ENCODE measurements at regions not wholly inside any gene's neighbourhood (a gene's known extent, or its start where the extent isn't known, plus 50 kb on each side); places are given as distances from the start of the nearest gene placed in this dataset.

DNA sequence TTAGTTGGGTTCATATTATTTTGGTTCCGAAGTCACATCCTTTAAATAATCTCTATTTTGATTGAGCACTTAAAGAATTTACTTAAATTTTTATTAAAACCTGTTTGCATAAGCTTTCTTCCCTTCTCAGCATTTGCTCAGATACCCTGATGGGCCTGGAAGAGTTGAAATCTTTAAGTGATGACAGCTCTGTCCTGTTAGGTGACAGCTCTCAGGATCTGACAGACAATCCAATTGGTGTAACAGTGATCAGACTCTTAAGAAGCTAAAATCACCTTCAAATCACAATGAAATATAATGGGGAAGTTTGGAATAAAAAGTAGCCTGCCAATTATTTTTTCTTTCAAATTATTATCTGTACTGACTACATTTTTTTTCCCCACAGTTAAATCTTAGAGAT is 284.4 kb downstream of the LMO7 start:
- no TSS peak for BruUV-seq (replicated peaks)

GRCh38 chr13:75919660-75920199 is 283.6 kb downstream of the LMO7 start:
- H3K36me3 ChIP-seq (ENCODE audit: control insufficient read depth, insufficient read depth, low read length), result no peaks in the 10 kb centered on the region
- TF ChIP-seq, protein P1, sequence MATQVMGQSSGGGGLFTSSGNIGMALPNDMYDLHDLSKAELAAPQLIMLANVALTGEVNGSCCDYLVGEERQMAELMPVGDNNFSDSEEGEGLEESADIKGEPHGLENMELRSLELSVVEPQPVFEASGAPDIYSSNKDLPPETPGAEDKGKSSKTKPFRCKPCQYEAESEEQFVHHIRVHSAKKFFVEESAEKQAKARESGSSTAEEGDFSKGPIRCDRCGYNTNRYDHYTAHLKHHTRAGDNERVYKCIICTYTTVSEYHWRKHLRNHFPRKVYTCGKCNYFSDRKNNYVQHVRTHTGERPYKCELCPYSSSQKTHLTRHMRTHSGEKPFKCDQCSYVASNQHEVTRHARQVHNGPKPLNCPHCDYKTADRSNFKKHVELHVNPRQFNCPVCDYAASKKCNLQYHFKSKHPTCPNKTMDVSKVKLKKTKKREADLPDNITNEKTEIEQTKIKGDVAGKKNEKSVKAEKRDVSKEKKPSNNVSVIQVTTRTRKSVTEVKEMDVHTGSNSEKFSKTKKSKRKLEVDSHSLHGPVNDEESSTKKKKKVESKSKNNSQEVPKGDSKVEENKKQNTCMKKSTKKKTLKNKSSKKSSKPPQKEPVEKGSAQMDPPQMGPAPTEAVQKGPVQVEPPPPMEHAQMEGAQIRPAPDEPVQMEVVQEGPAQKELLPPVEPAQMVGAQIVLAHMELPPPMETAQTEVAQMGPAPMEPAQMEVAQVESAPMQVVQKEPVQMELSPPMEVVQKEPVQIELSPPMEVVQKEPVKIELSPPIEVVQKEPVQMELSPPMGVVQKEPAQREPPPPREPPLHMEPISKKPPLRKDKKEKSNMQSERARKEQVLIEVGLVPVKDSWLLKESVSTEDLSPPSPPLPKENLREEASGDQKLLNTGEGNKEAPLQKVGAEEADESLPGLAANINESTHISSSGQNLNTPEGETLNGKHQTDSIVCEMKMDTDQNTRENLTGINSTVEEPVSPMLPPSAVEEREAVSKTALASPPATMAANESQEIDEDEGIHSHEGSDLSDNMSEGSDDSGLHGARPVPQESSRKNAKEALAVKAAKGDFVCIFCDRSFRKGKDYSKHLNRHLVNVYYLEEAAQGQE (IDR thresholded peaks at IDR 0.05; ENCODE audit: insufficient read depth in 1 of 2, low read depth in 2 of 2, low read length in 1 of 2), result no peak
- in situ Hi-C loops (cut with HindIII; ENCODE audit: low pct_unique_long_range_greater_than_20kb, low sequenced_read_pairs), result no loop called here
- no peak overlapping the region for H3K27ac ChIP-seq (ENCODE audit: low read length)
- no peaks in the 10 kb centered on the region for H3K27me3 ChIP-seq (ENCODE audit: control insufficient read depth, insufficient read depth, low read length)
- H3K9me3 ChIP-seq (ENCODE audit: control insufficient read depth, insufficient read depth, low read depth, low read length), result no peaks in the 10 kb centered on the region
- intact Hi-C loops (cut with micrococcal nuclease; ENCODE audit: unreplicated experiment), result no loop called here
- ChIA-PET CTCF (no interaction called here), POLR2A (no interaction called here)
- DNase-seq (ENCODE audit: low read depth, low spot score) (no peak), ATAC-seq (no peak)
- H3K4me3 ChIP-seq (ENCODE audit: low read depth in 2 of 2, low read length in 2 of 2), result no peak overlapping the region
- BruUV-seq (replicated peaks), result no TSS peak
- no peaks in the 10 kb centered on the region for H3K4me1 ChIP-seq (ENCODE audit: control insufficient read depth, insufficient read depth, low read length)

More for the DNA sequence above, 284.4 kb downstream of the LMO7 start:
- DNase-seq (ENCODE audit: low read depth, low spot score), result no peak
- Histone ChIP-seq H3K9me3 (ENCODE audit: control insufficient read depth, insufficient read depth, low read depth, low read length) (no peaks in the 10 kb centered on the region), H3K4me3 (ENCODE audit: low read depth in 2 of 2, low read length in 2 of 2) (no peak overlapping the region), H3K36me3 (ENCODE audit: control insufficient read depth, insufficient read depth, low read length) (no peaks in the 10 kb centered on the region), H3K27me3 (ENCODE audit: control insufficient read depth, insufficient read depth, low read length) (no peaks in the 10 kb centered on the region), H3K27ac (ENCODE audit: low read length) (no peak overlapping the region), H3K4me1 (ENCODE audit: control insufficient read depth, insufficient read depth, low read length) (no peaks in the 10 kb centered on the region)
- CTCF ChIA-PET, result interaction anchor here (0.5 kb wide), 1 partner anchor 1728 kb away, joined by 3 read pairs; no protein-coding TSS in a partner anchor
- no peak for ATAC-seq
- in situ Hi-C loops (cut with HindIII; ENCODE audit: low pct_unique_long_range_greater_than_20kb, low sequenced_read_pairs), result no loop called here
- intact Hi-C loops (cut with micrococcal nuclease; ENCODE audit: unreplicated experiment), result no loop called here
- POLR2A ChIA-PET, result no interaction called here
- TF ChIP-seq TCF7L2 (IDR thresholded peaks at IDR 0.05; ENCODE audit: low read depth, low read length), result no peak
- no peak for TF ChIP-seq POLR2AphosphoS5 (IDR thresholded peaks at IDR 0.05; ENCODE audit: low read depth, low read length)
- TF ChIP-seq CTCF (IDR thresholded peaks at IDR 0.05), result no peak
- TF ChIP-seq, protein P1 (IDR thresholded peaks at IDR 0.05; ENCODE audit: insufficient read depth in 1 of 2, low read depth in 2 of 2, low read length in 1 of 2), result no peak
- no peak for TF ChIP-seq SIN3A (IDR thresholded peaks at IDR 0.05; ENCODE audit: borderline replicate concordance, insufficient read depth, low read depth, low read length)

Measured in Panc1 (cell line).